Stimulated activated CD4-positive, alpha-beta T cell treated with anti-CD3 and anti-CD28 coated beads, TNF-alpha, amount 100 ng/mL, for 1 hour (primary cell): ENCODE measurements at regions not wholly inside any gene's neighbourhood (a gene's known extent, or its start where the extent isn't known, plus 50 kb on each side); places are given as distances from the start of the nearest gene placed in this dataset.
"Not testable (repeated sequence)": the region's sequence is repeated elsewhere in the genome, so short reads cannot be mapped to it uniquely, and the experiment has no call there.

Source experiments
- DNase-seq, 3 donors: peaks; one replicate each; pipeline ENCODE4 v3.0.0-alpha.2; 2020; ENCODE audit warnings: low read depth in 3 of 3, low spot score in 1 of 3

- no peak for DNase-seq
These were observed 136.0 kb downstream of the LMLN start for GRCh38 chr3:198096015-198096414.

- no peak for DNase-seq
These were observed 137.0 kb downstream of the LMLN start for GRCh38 chr3:198097048-198097447.

GRCh38 chr3:198098661-198099081, 138.7 kb downstream of the LMLN start:
- DNase-seq, result not testable (repeated sequence)

- DNase-seq, result not testable (repeated sequence)
These were observed 143.1 kb downstream of the LMLN start for GRCh38 chr3:198103070-198103469.

GRCh38 chr3:198106265-198106664, 146.2 kb downstream of the LMLN start:
- DNase-seq, result no peak

GRCh38 chr3:198107840-198108734, 148.1 kb downstream of the LMLN start:
- no peak for DNase-seq

GRCh38 chr3:198109883-198110282, 149.9 kb downstream of the LMLN start:
- no peak for DNase-seq

- no peak for DNase-seq
These were observed 152.0 kb downstream of the LMLN start for GRCh38 chr3:198112031-198112430.

GRCh38 chr3:198113206-198114053, 153.4 kb downstream of the LMLN start:
- DNase-seq, result no peak

- not testable (repeated sequence) for DNase-seq
These were observed 154.5 kb downstream of the LMLN start for GRCh38 chr3:198114516-198114915.

GRCh38 chr3:198122184-198122583, 162.2 kb downstream of the LMLN start:
- DNase-seq, result not testable (repeated sequence)

- DNase-seq, result not testable (repeated sequence)
These were observed 177.2 kb downstream of the LMLN start for GRCh38 chr3:198137038-198137835.

- not testable (repeated sequence) for DNase-seq
These were observed 178.2 kb downstream of the LMLN start for GRCh38 chr3:198138205-198138604.

- not testable (repeated sequence) for DNase-seq
These were observed 179.0 kb downstream of the LMLN start for GRCh38 chr3:198139037-198139436.

GRCh38 chr3:198139513-198140167, 179.6 kb downstream of the LMLN start:
- not testable (repeated sequence) for DNase-seq

GRCh38 chr3:198143300-198144137, 183.5 kb downstream of the LMLN start:
- DNase-seq, result not testable (repeated sequence)

GRCh38 chr3:198145231-198145784, 185.3 kb downstream of the LMLN start:
- not testable (repeated sequence) for DNase-seq

- DNase-seq, result not testable (repeated sequence)
These were observed 186.1 kb downstream of the LMLN start for GRCh38 chr3:198146070-198146469.

- not testable (repeated sequence) for DNase-seq
These were observed 186.6 kb downstream of the LMLN start for GRCh38 chr3:198146559-198147164.
